ENCODE measurements at regions not wholly inside any gene's neighbourhood (a gene's known extent, or its start where the extent isn't known, plus 50 kb on each side); places are given as distances from the start of the nearest gene placed in this dataset.

- no peak for DNase-seq (ENCODE audit: low read depth in 2 of 2)
These were observed 391.8 kb downstream of the DUSP10 start for GRCh38 chr1:221350091-221350490.

GRCh38 chr1:221356693-221357092 is 385.2 kb downstream of the DUSP10 start:
- no peak for DNase-seq (ENCODE audit: low read depth in 2 of 2)

GRCh38 chr1:221363039-221363438 is 378.9 kb downstream of the DUSP10 start:
- no peak for DNase-seq (ENCODE audit: low read depth in 2 of 2)

GRCh38 chr1:221366495-221367110 is 375.3 kb downstream of the DUSP10 start:
- no peak for DNase-seq (ENCODE audit: low read depth in 2 of 2)

GRCh38 chr1:221371705-221372104 is 370.2 kb downstream of the DUSP10 start:
- no peak for DNase-seq (ENCODE audit: low read depth in 2 of 2)

GRCh38 chr1:221373795-221374194 is 368.1 kb downstream of the DUSP10 start:
- no peak for DNase-seq (ENCODE audit: low read depth in 2 of 2)

- no peak for DNase-seq (ENCODE audit: low read depth in 2 of 2)
These were observed 365.6 kb downstream of the DUSP10 start for GRCh38 chr1:221376286-221376685.

- no peak for DNase-seq (ENCODE audit: low read depth in 2 of 2)
These were observed 359.8 kb downstream of the DUSP10 start for GRCh38 chr1:221381910-221382623.

GRCh38 chr1:221392453-221392852 is 349.4 kb downstream of the DUSP10 start:
- DNase-seq (ENCODE audit: low read depth in 2 of 2) = no peak

GRCh38 chr1:221394011-221394544 is 347.8 kb downstream of the DUSP10 start:
- no peak for DNase-seq (ENCODE audit: low read depth in 2 of 2)

GRCh38 chr1:221396526-221396925 is 345.4 kb downstream of the DUSP10 start:
- no peak for DNase-seq (ENCODE audit: low read depth in 2 of 2)

- DNase-seq (ENCODE audit: low read depth in 2 of 2) = no peak
These were observed 344.7 kb downstream of the DUSP10 start for GRCh38 chr1:221397141-221397540.

- no peak for DNase-seq (ENCODE audit: low read depth in 2 of 2)
These were observed 344.3 kb downstream of the DUSP10 start for GRCh38 chr1:221397606-221398005.

- no peak for DNase-seq (ENCODE audit: low read depth in 2 of 2)
These were observed 336.7 kb downstream of the DUSP10 start for GRCh38 chr1:221405146-221405545.

GRCh38 chr1:221408117-221408803 is 333.6 kb downstream of the DUSP10 start:
- DNase-seq (ENCODE audit: low read depth in 2 of 2) = no peak

GRCh38 chr1:221411283-221411682 is 330.6 kb downstream of the DUSP10 start:
- DNase-seq (ENCODE audit: low read depth in 2 of 2) = no peak

- DNase-seq (ENCODE audit: low read depth in 2 of 2) = no peak
These were observed 326.9 kb downstream of the DUSP10 start for GRCh38 chr1:221414772-221415539.

GRCh38 chr1:221415651-221416050 is 326.2 kb downstream of the DUSP10 start:
- DNase-seq (ENCODE audit: low read depth in 2 of 2) = no peak

GRCh38 chr1:221416142-221416541 is 325.7 kb downstream of the DUSP10 start:
- DNase-seq (ENCODE audit: low read depth in 2 of 2) = no peak

- no peak for DNase-seq (ENCODE audit: low read depth in 2 of 2)
These were observed 325.2 kb downstream of the DUSP10 start for GRCh38 chr1:221416723-221417122.

GRCh38 chr1:221418346-221418745 is 323.5 kb downstream of the DUSP10 start:
- no peak for DNase-seq (ENCODE audit: low read depth in 2 of 2)

GRCh38 chr1:221419513-221420095 is 322.3 kb downstream of the DUSP10 start:
- no peak for DNase-seq (ENCODE audit: low read depth in 2 of 2)

Data from stimulated activated CD4-positive, alpha-beta T cell treated with anti-CD3 and anti-CD28 coated beads, Interleukin-12 subunit alpha, Interleukin-12 subunit beta, amount 100 ng/mL, for 24 hours (primary cell).